ENCODE measurements at regions not wholly inside any gene's neighbourhood (a gene's known extent, or its start where the extent isn't known, plus 50 kb on each side); places are given as distances from the start of the nearest gene placed in this dataset.

- no peak overlapping the region for H3K4me3 ChIP-seq (ENCODE audit: control insufficient read depth, low read depth, low read length)
- no peak for DNase-seq (ENCODE audit: low read depth)
- no peak for TF ChIP-seq CTCF (IDR thresholded peaks at IDR 0.05; ENCODE audit: control insufficient read depth, insufficient read depth, low read depth, low read length, missing control alignments)
Measured at GRCh38 chr2:65919550-65920188, 487.3 kb upstream of the SPRED2 start.

GRCh38 chr2:65918760-65919187 is 486.4 kb upstream of the SPRED2 start:
- TF ChIP-seq CTCF (IDR thresholded peaks at IDR 0.05; ENCODE audit: control insufficient read depth, insufficient read depth, low read depth, low read length, missing control alignments) = no peak
- DNase-seq (ENCODE audit: low read depth) = no peak
- no peak overlapping the region for H3K4me3 ChIP-seq (ENCODE audit: control insufficient read depth, low read depth, low read length)

- no peak overlapping the region for H3K4me3 ChIP-seq (ENCODE audit: control insufficient read depth, low read depth, low read length)
- DNase-seq (ENCODE audit: low read depth) = no peak
- TF ChIP-seq CTCF (IDR thresholded peaks at IDR 0.05; ENCODE audit: control insufficient read depth, insufficient read depth, low read depth, low read length, missing control alignments) = no peak
Measured at GRCh38 chr2:65917986-65918385, 485.6 kb upstream of the SPRED2 start.

- no peak for DNase-seq (ENCODE audit: low read depth)
- no peak for TF ChIP-seq CTCF (IDR thresholded peaks at IDR 0.05; ENCODE audit: control insufficient read depth, insufficient read depth, low read depth, low read length, missing control alignments)
- H3K4me3 ChIP-seq (ENCODE audit: control insufficient read depth, low read depth, low read length) = no peak overlapping the region
Measured at GRCh38 chr2:65916785-65917295, 484.4 kb upstream of the SPRED2 start.

- no peak for TF ChIP-seq CTCF (IDR thresholded peaks at IDR 0.05; ENCODE audit: control insufficient read depth, insufficient read depth, low read depth, low read length, missing control alignments)
- no peak overlapping the region for H3K4me3 ChIP-seq (ENCODE audit: control insufficient read depth, low read depth, low read length)
- no peak for DNase-seq (ENCODE audit: low read depth)
Measured at GRCh38 chr2:65916177-65916576, 483.8 kb upstream of the SPRED2 start.

- DNase-seq (ENCODE audit: low read depth) = no peak
- H3K4me3 ChIP-seq (ENCODE audit: control insufficient read depth, low read depth, low read length) = no peak overlapping the region
Measured at GRCh38 chr2:65915273-65915672, 482.9 kb upstream of the SPRED2 start.

More at GRCh38 chr2:65915273-65915672, 482.9 kb upstream of the SPRED2 start:
- no peak for TF ChIP-seq CTCF (IDR thresholded peaks at IDR 0.05; ENCODE audit: control insufficient read depth, insufficient read depth, low read depth, low read length, missing control alignments)
